Stomach (tissue), 4 donors: ENCODE measurements at regions not wholly inside any gene's neighbourhood (a gene's known extent, or its start where the extent isn't known, plus 50 kb on each side); places are given as distances from the start of the nearest gene placed in this dataset.

Experiments
- EP300 ChIP-seq: sonication (generic); formaldehyde crosslinking; IDR thresholded peaks from one replicate; pipeline ENCODE4 v1.6.1; 2017; ENCODE audit warnings: antibody characterized with exemption
- POLR2A ChIP-seq, 4 donors: fragments of 450-650 bp; IDR thresholded peaks; one replicate each; pipeline ENCODE4 v1.6.1; 2016; ENCODE audit warnings: antibody characterized with exemption in 4 of 4, control low read depth in 2 of 4, mild to moderate bottlenecking in 1 of 4, moderate library complexity in 1 of 4
- TF ChIP-seq, protein P1 (sequence below), 7 experiments: fragments of 450-650 bp in 4 of 7; fragments of 200-600 bp in 3 of 7; sonication (generic) in 3 of 7; IDR thresholded peaks; one replicate each; pipeline ENCODE4 v1.5.1; 2016 to 2019; ENCODE audit warnings: antibody characterized with exemption in 7 of 7, control low read depth in 2 of 7, mild to moderate bottlenecking in 1 of 7

DNA sequence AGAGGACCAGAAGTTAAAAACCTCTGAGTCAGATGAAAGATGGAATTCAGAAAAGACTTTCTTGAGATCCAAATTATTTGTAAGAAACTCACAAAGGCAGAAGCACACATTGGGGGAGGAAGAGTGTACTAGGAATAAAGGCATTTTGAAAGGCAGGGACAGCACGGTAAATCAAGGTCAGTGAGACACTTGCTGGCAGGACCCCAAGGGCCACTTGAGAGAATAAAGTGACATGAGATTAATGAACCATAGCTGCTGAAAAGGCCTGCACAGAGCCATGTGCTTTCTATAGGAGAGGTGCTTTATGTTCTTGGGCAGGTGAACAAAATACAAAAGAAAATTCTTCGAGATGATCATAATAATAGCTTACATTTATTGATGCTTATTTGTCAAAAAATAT lies 929.9 kb upstream of the MBL2 start:
- TF ChIP-seq, protein P1, sequence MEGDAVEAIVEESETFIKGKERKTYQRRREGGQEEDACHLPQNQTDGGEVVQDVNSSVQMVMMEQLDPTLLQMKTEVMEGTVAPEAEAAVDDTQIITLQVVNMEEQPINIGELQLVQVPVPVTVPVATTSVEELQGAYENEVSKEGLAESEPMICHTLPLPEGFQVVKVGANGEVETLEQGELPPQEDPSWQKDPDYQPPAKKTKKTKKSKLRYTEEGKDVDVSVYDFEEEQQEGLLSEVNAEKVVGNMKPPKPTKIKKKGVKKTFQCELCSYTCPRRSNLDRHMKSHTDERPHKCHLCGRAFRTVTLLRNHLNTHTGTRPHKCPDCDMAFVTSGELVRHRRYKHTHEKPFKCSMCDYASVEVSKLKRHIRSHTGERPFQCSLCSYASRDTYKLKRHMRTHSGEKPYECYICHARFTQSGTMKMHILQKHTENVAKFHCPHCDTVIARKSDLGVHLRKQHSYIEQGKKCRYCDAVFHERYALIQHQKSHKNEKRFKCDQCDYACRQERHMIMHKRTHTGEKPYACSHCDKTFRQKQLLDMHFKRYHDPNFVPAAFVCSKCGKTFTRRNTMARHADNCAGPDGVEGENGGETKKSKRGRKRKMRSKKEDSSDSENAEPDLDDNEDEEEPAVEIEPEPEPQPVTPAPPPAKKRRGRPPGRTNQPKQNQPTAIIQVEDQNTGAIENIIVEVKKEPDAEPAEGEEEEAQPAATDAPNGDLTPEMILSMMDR (IDR thresholded peaks at IDR 0.05), result no peak
- TF ChIP-seq POLR2A (IDR thresholded peaks at IDR 0.05) (no peak), EP300 (no peak)
